ENCODE measurements at regions not wholly inside any gene's neighbourhood (a gene's known extent, or its start where the extent isn't known, plus 50 kb on each side); places are given as distances from the start of the nearest gene placed in this dataset.
A peak's percentile ranks its signal among the peaks of the same experiment; 100 is the strongest.

DNA sequence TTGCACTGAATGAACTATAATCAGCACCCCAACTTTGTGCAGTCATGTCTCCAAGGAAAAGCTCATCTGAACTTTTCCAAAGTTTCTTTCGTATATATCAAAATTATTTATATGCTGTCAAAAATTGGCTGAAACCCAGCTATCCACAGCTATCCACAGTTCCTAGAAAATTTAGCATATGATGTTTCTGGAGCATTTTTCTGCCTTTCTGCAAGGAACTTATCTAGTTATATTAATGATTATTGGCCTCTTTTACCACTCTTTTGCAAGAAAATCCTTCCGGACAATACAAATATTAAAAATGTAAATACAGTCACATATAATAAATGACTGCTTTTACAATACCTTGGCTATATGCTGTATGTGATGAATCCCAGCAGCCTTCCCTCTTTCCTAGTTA, 270.2 kb downstream of the TMEM167A start:
- DNase-seq (ENCODE audit: low read depth in 2 of 2): no peak

DNA sequence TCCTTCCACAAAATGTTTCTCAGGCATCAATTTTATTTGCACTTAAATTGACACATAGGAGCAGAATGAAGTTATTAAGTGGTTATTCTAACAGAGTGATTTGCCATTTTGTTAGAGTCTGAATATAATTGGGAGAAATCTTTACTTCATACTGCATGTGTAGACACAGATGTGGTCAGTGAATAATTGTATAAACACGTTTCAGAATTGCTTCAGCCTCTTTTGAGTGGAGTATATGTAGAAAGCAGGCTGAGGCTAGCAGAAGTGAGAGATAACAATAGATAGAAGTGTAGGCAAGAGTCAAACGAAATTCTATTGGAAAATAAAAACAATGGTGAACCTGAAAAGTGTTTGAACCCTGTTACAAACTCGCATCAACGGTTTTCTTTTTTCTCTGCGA, 270.7 kb downstream of the TMEM167A start:
- DNase-seq (ENCODE audit: low read depth in 2 of 2): no peak

DNA sequence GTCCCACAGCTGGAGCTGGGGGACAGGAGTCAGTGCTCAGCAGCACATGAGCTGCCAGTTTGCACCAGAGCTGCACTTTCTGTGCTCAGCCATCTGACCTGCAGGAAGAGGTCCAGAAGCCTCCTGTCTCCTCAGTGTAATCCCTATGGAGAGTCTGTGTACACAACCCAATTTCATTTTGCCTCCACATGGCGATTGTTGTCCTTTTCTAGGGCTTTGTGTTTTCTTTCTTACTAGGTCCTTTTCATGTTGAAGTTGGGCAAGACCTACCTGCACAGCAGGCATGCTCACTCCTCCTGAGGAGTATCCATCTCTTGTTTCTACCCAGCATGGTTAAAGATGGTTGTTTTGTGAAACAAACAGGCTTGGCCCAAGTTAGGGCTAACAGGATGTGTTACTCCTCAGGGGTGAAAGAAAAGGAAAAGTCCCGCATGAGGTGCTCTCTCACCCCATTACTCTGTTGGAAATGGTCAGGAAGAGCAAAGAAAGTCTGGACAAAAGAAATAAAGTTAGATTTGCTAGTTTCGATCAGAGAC, 273.0 kb downstream of the TMEM167A start:
- DNase-seq (ENCODE audit: low read depth in 2 of 2): no peak

- no peak for DNase-seq (ENCODE audit: low read depth in 2 of 2)
Observed at GRCh38 chr5:82802954-82803353, 274.2 kb downstream of the TMEM167A start.

GRCh38 chr5:82800826-82801225, 276.4 kb downstream of the TMEM167A start:
- no peak for DNase-seq (ENCODE audit: low read depth in 2 of 2)

- DNase-seq (ENCODE audit: low read depth in 2 of 2): no peak
Observed at GRCh38 chr5:82799361-82800077, 277.7 kb downstream of the TMEM167A start.

GRCh38 chr5:82798676-82799075, 278.5 kb downstream of the TMEM167A start:
- DNase-seq (ENCODE audit: low read depth in 2 of 2): no peak

DNA sequence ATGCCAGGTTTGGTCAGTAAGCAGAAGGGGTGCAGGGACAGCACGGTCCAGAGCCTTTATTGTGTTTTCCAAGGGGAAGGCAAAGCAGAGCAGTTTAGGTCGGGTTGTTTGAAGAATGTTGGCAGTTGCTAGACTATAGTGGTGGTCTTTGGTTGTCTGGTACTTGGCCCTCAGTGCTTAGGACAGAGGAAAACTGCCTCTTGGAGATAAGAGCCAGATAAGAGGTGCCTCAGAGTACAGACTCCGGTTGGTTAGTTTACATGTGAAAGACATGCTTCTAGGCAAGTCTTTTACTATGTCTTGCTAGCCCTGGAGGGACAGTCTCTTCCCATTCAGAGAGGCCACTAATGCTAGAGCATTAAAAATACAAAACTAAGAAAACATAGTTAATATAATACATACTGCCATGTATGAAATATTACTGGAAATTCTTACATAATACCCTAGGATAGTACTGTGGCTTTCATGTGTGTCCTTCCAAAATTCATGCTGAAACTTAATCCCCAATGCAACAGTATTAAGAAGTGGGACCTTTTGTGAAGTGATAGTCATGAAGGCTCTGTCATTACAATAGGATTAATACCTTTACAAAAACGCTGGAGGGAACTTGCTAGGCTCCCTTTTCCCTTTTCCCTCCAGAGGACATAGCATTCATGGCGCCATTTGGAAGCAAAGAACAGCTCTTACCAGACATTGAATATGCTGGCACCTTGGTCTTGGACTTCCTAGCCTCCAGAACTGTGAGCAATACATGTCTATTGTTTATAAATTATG, 280.4 kb downstream of the TMEM167A start:
- DNase-seq (ENCODE audit: low read depth in 2 of 2): no peak

DNA sequence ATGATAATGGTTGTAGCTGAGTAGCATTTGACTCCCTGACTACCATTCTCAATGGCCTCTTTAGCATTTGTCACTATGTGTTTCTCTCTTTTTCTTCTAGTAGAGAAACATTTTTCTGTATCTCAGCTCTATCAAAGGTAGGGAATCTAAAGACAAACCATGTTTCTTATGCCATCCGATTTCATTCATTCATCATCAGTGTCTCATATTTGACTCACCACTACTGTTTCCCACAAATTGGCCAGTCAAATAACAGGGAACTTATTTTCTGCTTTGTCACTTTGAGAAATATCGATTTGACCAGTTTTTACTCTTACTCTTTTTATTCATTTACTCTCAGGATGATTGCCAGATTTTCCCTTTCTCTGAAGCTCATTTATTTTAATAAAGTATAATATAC, 282.3 kb downstream of the TMEM167A start:
- DNase-seq (ENCODE audit: low read depth in 2 of 2): no peak

DNA sequence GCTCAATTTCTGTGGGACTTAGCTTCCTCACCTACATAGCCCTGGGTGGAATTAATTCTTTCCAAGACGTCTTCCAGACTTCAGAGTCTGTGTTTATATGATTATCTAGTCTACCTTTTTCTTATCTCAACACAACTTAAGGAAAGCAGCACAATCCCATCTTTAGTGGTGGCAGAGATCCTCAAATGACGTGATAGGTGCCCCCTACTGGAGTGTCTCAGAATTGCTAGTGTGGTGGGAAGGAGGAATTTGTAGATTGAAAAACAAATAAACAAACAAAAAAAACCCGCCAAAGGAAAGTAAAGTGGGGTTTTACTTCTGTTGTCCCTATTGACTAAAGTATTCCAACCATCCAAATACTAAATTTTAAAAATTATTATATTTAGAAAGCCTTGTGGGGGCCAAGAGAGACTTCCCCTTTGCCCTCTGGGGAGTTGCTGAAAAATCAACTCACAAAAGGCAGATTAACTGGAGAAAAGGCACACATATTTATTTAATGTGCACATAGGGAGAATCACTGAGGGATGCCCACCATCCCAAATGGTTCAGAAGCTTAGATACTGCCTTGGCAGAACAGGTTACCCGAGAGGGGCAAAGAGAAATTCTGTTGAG, 283.3 kb downstream of the TMEM167A start:
- DNase-seq (ENCODE audit: low read depth in 2 of 2): peak; percentile 2 to 43

DNA sequence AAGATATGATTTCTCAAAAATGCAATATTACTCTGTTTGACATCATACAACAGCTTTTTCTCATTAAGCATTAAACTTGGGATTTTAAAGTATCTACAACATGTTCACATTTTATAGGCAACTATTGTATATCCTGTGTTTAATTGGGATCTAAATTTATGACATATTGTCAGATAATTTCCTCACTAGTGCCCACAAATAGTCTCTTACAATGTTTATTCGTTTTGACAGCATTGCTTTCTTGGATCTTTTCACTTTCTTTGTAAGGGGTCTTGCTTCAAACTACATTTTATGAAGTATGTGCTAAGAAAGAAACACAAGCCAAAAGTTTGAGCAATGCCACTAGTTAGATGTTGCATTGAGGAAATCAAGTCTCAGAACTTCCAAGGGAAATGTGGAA, 285.1 kb downstream of the TMEM167A start:
- DNase-seq (ENCODE audit: low read depth in 2 of 2): no peak

DNA sequence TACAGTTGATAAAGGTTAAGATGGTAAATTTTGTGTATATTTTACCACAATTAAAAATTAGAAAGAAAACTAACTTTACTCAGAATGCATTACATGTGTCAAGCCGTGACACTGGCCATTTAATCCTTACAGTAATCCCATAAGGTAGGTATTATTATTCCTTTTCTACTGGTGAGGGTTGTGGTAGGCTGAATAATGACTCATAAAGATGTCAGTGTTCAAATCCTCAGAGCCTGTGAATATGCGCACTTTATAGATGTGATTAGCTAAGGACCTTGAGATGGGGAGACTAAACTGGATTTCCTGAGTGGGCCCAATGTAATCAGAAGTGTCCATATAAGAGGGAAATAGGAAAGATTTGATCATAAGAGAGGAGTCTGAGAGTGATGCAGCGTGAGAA, 288.1 kb downstream of the TMEM167A start:
- no peak for DNase-seq (ENCODE audit: low read depth in 2 of 2)

DNA sequence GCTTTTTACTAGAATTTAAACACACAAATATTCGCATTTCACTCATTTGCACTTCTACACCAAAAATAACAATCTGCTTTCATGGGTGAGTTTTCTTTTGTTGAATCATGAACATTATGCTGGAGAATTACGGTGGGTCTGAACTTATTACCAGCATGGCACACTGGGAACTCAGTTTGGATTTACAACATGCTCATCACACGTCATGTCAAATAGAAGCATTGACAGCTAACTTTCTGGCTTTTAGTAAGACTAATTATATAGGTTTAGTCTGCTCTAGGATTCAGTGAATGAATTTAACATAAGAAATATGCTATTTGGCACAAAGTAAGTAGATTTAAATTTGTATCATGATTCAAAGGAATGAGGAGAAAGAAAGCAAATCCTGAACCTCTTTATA, 290.4 kb downstream of the TMEM167A start:
- DNase-seq (ENCODE audit: low read depth in 2 of 2): no peak

GRCh38 chr5:82785882-82786509, 291.2 kb downstream of the TMEM167A start:
- no peak for DNase-seq (ENCODE audit: low read depth in 2 of 2)

DNA sequence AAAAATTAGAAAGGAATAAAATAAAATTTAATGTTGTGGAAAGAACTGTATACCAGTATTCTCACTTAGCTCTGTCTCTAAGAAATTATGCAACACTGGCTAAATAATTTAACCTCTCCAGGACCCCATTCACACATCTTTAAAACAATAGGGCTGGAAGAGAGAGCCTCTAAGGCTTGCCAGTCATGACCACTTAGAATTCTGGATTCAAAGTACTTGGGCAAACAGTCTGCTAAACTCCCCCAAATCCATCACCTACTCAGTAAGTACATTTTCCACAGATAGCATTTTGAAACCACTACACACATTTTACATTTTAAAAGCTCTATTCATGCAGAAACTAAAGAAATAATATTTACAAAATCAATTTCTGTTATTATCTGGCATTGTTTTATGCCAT, 291.7 kb downstream of the TMEM167A start:
- DNase-seq (ENCODE audit: low read depth in 2 of 2): no peak

DNA sequence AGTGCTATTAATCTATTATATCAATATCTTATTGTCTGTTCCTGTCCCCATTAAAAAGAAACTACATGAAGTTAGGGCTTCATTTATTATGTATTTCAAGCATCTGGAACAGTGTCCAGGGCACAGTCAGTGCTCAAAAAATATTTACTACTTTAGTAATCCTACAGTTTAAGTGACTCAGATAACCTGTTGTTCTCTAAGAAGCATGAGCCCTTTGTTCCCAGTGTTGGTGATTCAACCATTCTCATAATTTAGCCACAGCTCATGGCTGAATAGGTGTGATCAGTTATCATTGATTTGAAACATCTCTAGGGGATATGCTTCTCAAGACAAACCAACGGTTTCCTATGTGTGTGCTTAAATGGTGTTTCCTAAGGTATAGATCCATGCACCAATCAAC, 292.7 kb downstream of the TMEM167A start:
- no peak for DNase-seq (ENCODE audit: low read depth in 2 of 2)

DNA sequence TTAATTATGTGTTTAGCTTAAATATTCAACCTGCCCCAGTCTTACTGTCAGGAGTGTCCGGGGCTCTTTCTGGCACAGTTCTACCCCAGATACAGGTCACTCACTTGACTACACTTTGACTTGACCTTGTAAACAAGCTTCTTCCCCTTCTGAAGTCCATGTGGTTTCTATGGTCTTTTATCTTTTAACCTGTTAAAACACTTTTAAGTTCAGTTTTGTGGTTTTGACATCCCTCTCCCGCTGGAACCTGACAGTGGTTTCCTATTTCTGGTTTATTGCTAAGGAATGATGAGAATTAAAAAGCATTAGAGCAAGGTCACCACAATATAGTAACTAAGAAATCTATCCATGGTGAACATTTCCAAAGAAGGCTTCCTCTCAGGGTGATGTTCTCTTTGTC, 300.1 kb downstream of the TMEM167A start:
- DNase-seq (ENCODE audit: low read depth in 2 of 2): no peak

DNA sequence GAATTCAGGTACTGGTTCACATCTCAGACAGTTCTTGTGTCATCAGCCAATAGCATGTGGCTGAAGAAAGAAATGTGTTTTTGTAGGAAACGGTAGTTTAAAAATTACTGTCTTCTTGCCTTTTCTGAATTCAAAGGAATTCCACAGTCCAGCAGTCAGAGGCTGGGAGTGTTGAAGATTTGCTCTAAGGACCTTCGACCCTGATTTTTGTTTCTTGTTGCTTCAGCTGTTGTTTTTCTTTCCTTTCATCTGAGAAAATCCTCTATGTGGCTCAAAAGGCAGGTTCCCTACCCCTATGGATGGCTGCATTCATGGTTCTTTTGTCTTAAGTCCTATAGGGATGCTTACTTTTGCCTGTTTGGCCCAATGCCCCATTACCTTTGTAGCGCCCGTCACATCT, 304.9 kb downstream of the TMEM167A start:
- no peak for DNase-seq (ENCODE audit: low read depth in 2 of 2)

DNA sequence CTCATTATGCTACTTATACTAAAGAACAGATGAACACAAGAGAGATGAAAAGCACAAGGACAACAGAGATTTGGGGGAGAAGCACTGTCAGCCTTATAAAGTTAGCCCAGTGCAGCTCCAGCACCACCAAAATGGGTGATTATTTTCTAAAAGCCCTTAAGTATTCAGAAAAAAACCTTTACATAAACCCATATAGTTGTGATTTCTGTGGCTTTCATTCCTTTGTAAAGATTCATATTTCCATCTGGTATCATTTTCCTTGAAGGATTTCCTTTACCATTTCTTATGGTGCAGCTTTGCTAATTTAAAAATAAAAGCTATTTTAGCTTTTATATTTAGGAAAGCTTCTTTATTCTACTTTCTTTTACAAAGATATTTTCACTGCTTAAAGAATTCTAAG, 311.0 kb downstream of the TMEM167A start:
- DNase-seq (ENCODE audit: low read depth in 2 of 2): no peak

DNA sequence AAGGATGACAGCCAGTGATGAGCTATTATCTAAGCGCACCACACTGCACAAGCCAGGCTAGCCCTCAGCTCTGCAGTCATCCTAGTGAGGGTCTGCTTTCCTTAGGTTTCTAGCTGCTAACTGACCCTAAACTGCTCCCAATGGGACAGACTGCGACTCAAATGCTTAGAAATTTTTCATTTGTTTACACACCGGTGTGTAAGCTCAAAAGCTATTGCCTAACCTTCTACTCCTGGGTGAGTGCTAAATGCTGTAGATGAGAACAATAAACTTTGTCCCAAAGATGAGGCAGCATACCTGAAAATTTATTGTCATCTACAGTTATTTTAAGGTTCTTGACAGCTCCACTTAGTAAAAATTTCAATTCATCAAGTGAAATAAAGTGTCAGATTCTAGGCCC, 311.4 kb downstream of the TMEM167A start:
- no peak for DNase-seq (ENCODE audit: low read depth in 2 of 2)

- no peak for DNase-seq (ENCODE audit: low read depth in 2 of 2)
Observed at GRCh38 chr5:82760856-82761255, 316.3 kb downstream of the TMEM167A start.

DNA sequence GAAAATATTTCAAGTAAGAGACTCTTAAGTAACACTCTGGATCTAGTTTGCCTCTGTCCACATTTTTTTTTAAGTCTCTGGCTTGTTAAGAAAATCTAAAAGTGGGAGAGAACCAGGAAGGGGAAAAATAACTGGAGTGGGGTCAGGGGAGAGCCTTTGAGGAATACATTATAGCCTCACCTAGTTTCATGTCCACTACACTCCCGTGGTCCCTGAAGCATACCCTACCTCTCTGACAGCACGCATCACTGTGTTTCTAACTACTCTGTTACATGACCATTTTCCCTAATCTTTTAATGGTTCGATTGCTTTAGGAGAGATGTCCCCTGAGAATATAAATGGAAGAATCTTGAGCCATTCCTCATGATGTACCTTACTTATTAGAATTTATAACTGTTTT, 318.3 kb downstream of the TMEM167A start:
- DNase-seq (ENCODE audit: low read depth in 2 of 2): no peak
